ENCODE measurements at regions not wholly inside any gene's neighbourhood (a gene's known extent, or its start where the extent isn't known, plus 50 kb on each side); places are given as distances from the start of the nearest gene placed in this dataset.

DNA sequence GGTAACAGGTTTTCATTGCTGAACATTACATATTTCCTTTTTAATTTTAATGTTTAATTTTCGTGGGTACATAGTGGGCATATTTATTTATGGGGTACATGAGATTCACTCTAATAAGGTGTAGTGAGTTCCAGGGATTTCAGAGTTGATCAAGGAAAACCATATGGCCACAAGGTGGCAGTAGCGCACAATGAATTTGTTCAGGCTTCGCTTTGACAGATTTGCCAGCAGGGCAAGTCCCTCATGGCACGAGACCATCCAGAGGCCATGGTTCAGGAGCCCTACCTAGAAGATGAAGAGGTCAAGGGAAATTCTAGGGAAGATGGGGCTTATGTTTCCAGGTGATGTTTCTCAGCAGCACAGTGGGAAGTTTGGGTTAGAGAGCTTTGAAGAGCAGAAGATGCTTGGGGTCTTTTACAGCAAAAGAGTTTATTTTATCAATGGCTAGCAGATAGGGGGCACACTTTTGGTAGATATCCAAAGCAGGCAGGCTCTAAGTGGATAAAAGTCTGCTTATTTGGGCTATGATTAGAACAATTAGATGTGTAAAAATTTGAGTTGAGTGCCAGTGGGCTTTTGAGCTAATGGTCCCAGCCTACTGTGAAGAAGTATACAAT is 1004.4 kb downstream of the AACS start:
- no TSS peak for BruUV-seq (replicated peaks)
- no peaks in the 10 kb centered on the region for H3K9me1 ChIP-seq (replicated peaks; ENCODE audit: control insufficient read depth, extremely low read depth, insufficient read depth, low read length)
- intact Hi-C loops (cut with micrococcal nuclease) (loop anchor here (2.0 to 10.0 kb wide), 2 partner anchors 885 to 1607 kb away; partner anchors contain the start of gene TMEM132B), dilution Hi-C loops (cut with MboI; ENCODE audit: extremely low pct_ligation_motif_present, low sequenced_read_pairs) (no loop called here)
- no peak overlapping the region for H3K4me2 ChIP-seq (ENCODE audit: insufficient read depth, low read length)
- CTCF ChIA-PET, result interaction anchor here (0.9 to 1.7 kb wide), 3 partner anchors 886 to 2000 kb away, joined by 3 to 10 read pairs (median 4); no protein-coding TSS in a partner anchor
- FAIRE-seq, result no peak
- no peak overlapping the region for H3K4me3 ChIP-seq (replicated peaks in 1 of 3; ENCODE audit: insufficient read depth in 1 of 3, low read depth in 1 of 3, low read length in 3 of 3)
- H3K4me1 ChIP-seq (ENCODE audit: control insufficient read depth, extremely low read depth, insufficient read depth, low read length), result no peaks in the 10 kb centered on the region
- H3K9me3 ChIP-seq (replicated peaks; ENCODE audit: control insufficient read depth, insufficient read depth, low read length), result peaks cover 1% of the 10 kb centered on the region
- DNase-seq (ENCODE audit: low read depth, low spot score), result peak; percentile 2
- H2AFZ ChIP-seq (ENCODE audit: low read depth, low read length), result no peak overlapping the region
- no peak overlapping the region for H3K27ac ChIP-seq (ENCODE audit: insufficient read depth, low read depth, low read length)
- H3K27me3 ChIP-seq (ENCODE audit: control insufficient read depth in 2 of 2, insufficient read depth in 2 of 2, low read length in 2 of 2), result no peaks in the 10 kb centered on the region
- POLR2A ChIA-PET, result no interaction called here
- no peaks in the 10 kb centered on the region for H3K36me3 ChIP-seq (ENCODE audit: control insufficient read depth in 2 of 2, extremely low read depth in 1 of 2, insufficient read depth in 2 of 2, low read length in 2 of 2)
- no peaks in the 10 kb centered on the region for H4K20me1 ChIP-seq (replicated peaks; ENCODE audit: control insufficient read depth, extremely low read depth, insufficient read depth, low read length)
- H3K79me2 ChIP-seq (ENCODE audit: control insufficient read depth, insufficient read depth, low read length), result no peaks in the 10 kb centered on the region
- TF ChIP-seq, protein P1, sequence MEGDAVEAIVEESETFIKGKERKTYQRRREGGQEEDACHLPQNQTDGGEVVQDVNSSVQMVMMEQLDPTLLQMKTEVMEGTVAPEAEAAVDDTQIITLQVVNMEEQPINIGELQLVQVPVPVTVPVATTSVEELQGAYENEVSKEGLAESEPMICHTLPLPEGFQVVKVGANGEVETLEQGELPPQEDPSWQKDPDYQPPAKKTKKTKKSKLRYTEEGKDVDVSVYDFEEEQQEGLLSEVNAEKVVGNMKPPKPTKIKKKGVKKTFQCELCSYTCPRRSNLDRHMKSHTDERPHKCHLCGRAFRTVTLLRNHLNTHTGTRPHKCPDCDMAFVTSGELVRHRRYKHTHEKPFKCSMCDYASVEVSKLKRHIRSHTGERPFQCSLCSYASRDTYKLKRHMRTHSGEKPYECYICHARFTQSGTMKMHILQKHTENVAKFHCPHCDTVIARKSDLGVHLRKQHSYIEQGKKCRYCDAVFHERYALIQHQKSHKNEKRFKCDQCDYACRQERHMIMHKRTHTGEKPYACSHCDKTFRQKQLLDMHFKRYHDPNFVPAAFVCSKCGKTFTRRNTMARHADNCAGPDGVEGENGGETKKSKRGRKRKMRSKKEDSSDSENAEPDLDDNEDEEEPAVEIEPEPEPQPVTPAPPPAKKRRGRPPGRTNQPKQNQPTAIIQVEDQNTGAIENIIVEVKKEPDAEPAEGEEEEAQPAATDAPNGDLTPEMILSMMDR (IDR thresholded peaks at IDR 0.05; ENCODE audit: extremely low read depth in 1 of 2, insufficient read depth in 1 of 2, low read depth in 1 of 2, low read length in 2 of 2), result peak; percentile 30 to 46
- no peak for TF ChIP-seq JUN (IDR thresholded peaks at IDR 0.05; ENCODE audit: borderline replicate concordance, insufficient read depth, insufficient read length, low read depth)
- no peak overlapping the region for H3K9ac ChIP-seq (replicated peaks; ENCODE audit: extremely low read depth, insufficient read depth, low read length)

DNA sequence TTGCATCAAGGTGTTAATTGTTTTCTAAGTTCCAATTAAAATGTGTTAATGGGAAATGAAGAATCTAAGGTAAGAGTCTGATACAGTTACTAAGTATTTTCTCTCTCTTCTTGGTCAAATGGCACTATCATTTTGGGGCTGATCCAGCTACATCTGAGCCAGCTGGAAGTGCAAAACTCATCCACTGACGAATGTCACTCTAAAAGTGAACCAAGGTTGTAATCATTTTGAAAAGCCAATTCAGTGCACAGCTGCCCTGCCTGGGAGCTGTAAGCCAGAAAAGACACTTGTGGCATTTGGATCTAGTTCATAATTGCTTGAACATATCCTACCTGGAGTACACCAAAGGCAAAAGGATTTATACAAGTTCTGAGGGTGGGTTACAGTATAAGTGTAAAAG is 1011.3 kb downstream of the AACS start:
- TF ChIP-seq POLR2AphosphoS5 (IDR thresholded peaks at IDR 0.05; ENCODE audit: insufficient read depth, low read depth, low read length) (no peak), EZH2 (IDR thresholded peaks at IDR 0.05; ENCODE audit: borderline replicate concordance, low read depth, low read length, severe bottlenecking) (no peak), MYC (IDR thresholded peaks at IDR 0.05; ENCODE audit: low read depth, low read length) (no peak), FOS (IDR thresholded peaks at IDR 0.05; ENCODE audit: borderline replicate concordance, insufficient read depth, low read length) (no peak), GATA2 (IDR thresholded peaks at IDR 0.05; ENCODE audit: insufficient read depth, insufficient read length, low read depth, low read length) (no peak)
- TF ChIP-seq, protein P1 (IDR thresholded peaks at IDR 0.05; ENCODE audit: extremely low read depth in 1 of 2, insufficient read depth in 1 of 2, low read depth in 1 of 2, low read length in 2 of 2), result no peak
- TF ChIP-seq, protein P2, sequence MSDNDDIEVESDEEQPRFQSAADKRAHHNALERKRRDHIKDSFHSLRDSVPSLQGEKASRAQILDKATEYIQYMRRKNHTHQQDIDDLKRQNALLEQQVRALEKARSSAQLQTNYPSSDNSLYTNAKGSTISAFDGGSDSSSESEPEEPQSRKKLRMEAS (IDR thresholded peaks at IDR 0.05; ENCODE audit: insufficient read depth, insufficient read length), result no peak
- H3K27me3 ChIP-seq (ENCODE audit: control insufficient read depth in 2 of 2, insufficient read depth in 2 of 2, low read length in 2 of 2), result no peaks in the 10 kb centered on the region
- no peaks in the 10 kb centered on the region for H4K20me1 ChIP-seq (replicated peaks; ENCODE audit: control insufficient read depth, extremely low read depth, insufficient read depth, low read length)
- dilution Hi-C loops (cut with MboI; ENCODE audit: extremely low pct_ligation_motif_present, low sequenced_read_pairs) (no loop called here), intact Hi-C loops (cut with micrococcal nuclease) (no loop called here)
- no peak overlapping the region for H3K4me2 ChIP-seq (ENCODE audit: insufficient read depth, low read length)
- ChIA-PET POLR2A (no interaction called here), CTCF (no interaction called here)
- H3K36me3 ChIP-seq (ENCODE audit: control insufficient read depth in 2 of 2, extremely low read depth in 1 of 2, insufficient read depth in 2 of 2, low read length in 2 of 2), result no peaks in the 10 kb centered on the region
- H3K9ac ChIP-seq (replicated peaks; ENCODE audit: extremely low read depth, insufficient read depth, low read length), result no peak overlapping the region
- H3K9me1 ChIP-seq (replicated peaks; ENCODE audit: control insufficient read depth, extremely low read depth, insufficient read depth, low read length), result no peaks in the 10 kb centered on the region
- H3K9me3 ChIP-seq (replicated peaks; ENCODE audit: control insufficient read depth, insufficient read depth, low read length), result peaks cover 7% of the 10 kb centered on the region
- DNase-seq (ENCODE audit: low read depth, low spot score) (no peak), FAIRE-seq (no peak)
- no peak overlapping the region for H2AFZ ChIP-seq (ENCODE audit: low read depth, low read length)
- no peak overlapping the region for H3K27ac ChIP-seq (ENCODE audit: insufficient read depth, low read depth, low read length)
- no peaks in the 10 kb centered on the region for H3K4me1 ChIP-seq (ENCODE audit: control insufficient read depth, extremely low read depth, insufficient read depth, low read length)
- no peak overlapping the region for H3K4me3 ChIP-seq (replicated peaks in 1 of 3; ENCODE audit: insufficient read depth in 1 of 3, low read depth in 1 of 3, low read length in 3 of 3)
- no TSS peak for BruUV-seq (replicated peaks)
- no peaks in the 10 kb centered on the region for H3K79me2 ChIP-seq (ENCODE audit: control insufficient read depth, insufficient read depth, low read length)

All from endothelial cell of umbilical vein (primary cell).